H9 (cell line): ENCODE measurements at regions not wholly inside any gene's neighbourhood (a gene's known extent, or its start where the extent isn't known, plus 50 kb on each side); places are given as distances from the start of the nearest gene placed in this dataset.

Experiments used
- DNase-seq: peaks from one replicate; pipeline ENCODE4 v3.0.0-alpha.2; 2017
- H2AFZ ChIP-seq: one replicate; pipeline ENCODE4 v1.6.1; 2013; ENCODE audit warnings: mild to moderate bottlenecking, low read length, control low read depth, moderate library complexity
- H2AK5ac ChIP-seq: 2 replicates; pipeline ENCODE4 v1.6.1; 2013; ENCODE audit warnings: low read length, control low read depth, mixed read lengths; ENCODE audit not compliant: insufficient read length
- H2BK120ac ChIP-seq: one replicate; pipeline ENCODE4 v1.6.1; 2013; ENCODE audit warnings: low read depth, mild to moderate bottlenecking, low read length, control low read depth, inconsistent platforms; ENCODE audit not compliant: poor library complexity, severe bottlenecking
- H2BK12ac ChIP-seq: 2 replicates; pipeline ENCODE4 v1.6.1; 2013; ENCODE audit warnings: low read length, control low read depth, mixed read lengths, low read depth; ENCODE audit not compliant: insufficient read length
- H2BK15ac ChIP-seq: 2 replicates; pipeline ENCODE4 v1.6.1; 2013; ENCODE audit warnings: low read depth, low read length, control low read depth
- H2BK20ac ChIP-seq: one replicate; pipeline ENCODE4 v1.6.1; 2013; ENCODE audit warnings: low read depth, mild to moderate bottlenecking, low read length, control low read depth, inconsistent platforms; ENCODE audit not compliant: poor library complexity, severe bottlenecking
- H2BK5ac ChIP-seq: 2 replicates; pipeline ENCODE4 v1.6.1; 2013; ENCODE audit warnings: low read length, control low read depth, mixed read lengths; ENCODE audit not compliant: insufficient read length
- H3K14ac ChIP-seq: 2 replicates; pipeline ENCODE4 v1.6.1; 2013; ENCODE audit warnings: low read length, control low read depth; ENCODE audit not compliant: insufficient read depth
- H3K18ac ChIP-seq: 2 replicates; pipeline ENCODE4 v1.6.1; 2013; ENCODE audit warnings: low read depth, mild to moderate bottlenecking, mixed read lengths, low read length, control low read depth; ENCODE audit not compliant: insufficient read length
- H3K23ac ChIP-seq: 2 replicates; pipeline ENCODE4 v1.6.1; 2013; ENCODE audit warnings: low read length, control low read depth, mixed read lengths, low read depth; ENCODE audit not compliant: insufficient read length
- H3K23me2 ChIP-seq: 2 replicates; pipeline ENCODE4 v1.6.1; 2013; ENCODE audit warnings: low read depth, mild to moderate bottlenecking, mixed read lengths, low read length, control low read depth; ENCODE audit not compliant: insufficient read length, poor library complexity, severe bottlenecking
- H3K27ac ChIP-seq: 2 replicates; pipeline ENCODE4 v1.5.1; 2013; ENCODE audit warnings: low read length, control low read depth, mixed read lengths, low read depth; ENCODE audit not compliant: insufficient read length
- H3K27me3 ChIP-seq: 2 replicates; pipeline ENCODE4 v1.6.1; 2013; ENCODE audit warnings: low read length, control low read depth, inconsistent platforms; ENCODE audit not compliant: insufficient read depth
- H3K4ac ChIP-seq: 2 replicates; pipeline ENCODE4 v1.6.1; 2013; ENCODE audit warnings: low read depth, mild to moderate bottlenecking, control low read depth, inconsistent platforms, low read length, moderate library complexity
- H3K4me1 ChIP-seq: 2 replicates; pipeline ENCODE4 v1.6.1; 2013; ENCODE audit warnings: low read length, control low read depth, inconsistent platforms; ENCODE audit not compliant: insufficient read depth
- H3K4me2 ChIP-seq: 2 replicates; pipeline ENCODE4 v1.6.1; 2013; ENCODE audit warnings: low read length, control low read depth, mixed read lengths; ENCODE audit not compliant: insufficient read length, insufficient read depth
- H3K56ac ChIP-seq: 2 replicates; pipeline ENCODE4 v1.6.1; 2013; ENCODE audit warnings: low read depth, mild to moderate bottlenecking, mixed read lengths, low read length, control low read depth; ENCODE audit not compliant: insufficient read length
- H3K79me1 ChIP-seq: 2 replicates; pipeline ENCODE4 v1.6.1; 2013; ENCODE audit warnings: low read depth, mild to moderate bottlenecking, moderate library complexity, low read length, control low read depth, inconsistent platforms; ENCODE audit not compliant: insufficient read depth, poor library complexity, severe bottlenecking
- H3K79me2 ChIP-seq: 2 replicates; pipeline ENCODE4 v1.6.1; 2013; ENCODE audit warnings: low read length, control low read depth, inconsistent platforms; ENCODE audit not compliant: insufficient read depth
- H3K9ac ChIP-seq: 2 replicates; pipeline ENCODE4 v1.6.1; 2013; ENCODE audit warnings: low read length, control low read depth, mixed read lengths; ENCODE audit not compliant: insufficient read length; ENCODE audit errors: extremely low read depth
- H3K9me3 ChIP-seq: one replicate; pipeline ENCODE4 v1.6.1; 2013; ENCODE audit warnings: low read depth, low read length, inconsistent platforms; ENCODE audit not compliant: control insufficient read depth
- H3T11ph ChIP-seq: one replicate; pipeline ENCODE4 v1.6.1; 2013; ENCODE audit warnings: mild to moderate bottlenecking, low read length, control low read depth, inconsistent platforms
- H4K20me1 ChIP-seq: one replicate; pipeline ENCODE4 v1.6.1; 2013; ENCODE audit not compliant: control insufficient read depth, insufficient read length, insufficient read depth
- H4K5ac ChIP-seq: 2 replicates; pipeline ENCODE4 v1.6.1; 2013; ENCODE audit warnings: low read depth, mild to moderate bottlenecking, mixed read lengths, low read length, control low read depth; ENCODE audit not compliant: insufficient read length
- H4K8ac ChIP-seq: replicated peaks from 2 replicates; pipeline ENCODE4 v1.6.1; 2013; ENCODE audit warnings: low read length, control low read depth, mixed read lengths, low read depth; ENCODE audit not compliant: insufficient read length
- H4K91ac ChIP-seq: 2 replicates; pipeline ENCODE4 v1.6.1; 2013; ENCODE audit warnings: low read depth, mild to moderate bottlenecking, moderate library complexity, mixed read lengths, low read length, control low read depth; ENCODE audit not compliant: insufficient read length
- H3K27ac Mint-ChIP-seq, 3 experiments: 2 replicates in 2 of 3; 3 replicates in 1 of 3; pipeline ENCODE4 v1.8.0; 2020 to 2021; ENCODE audit warnings: mixed read lengths in 3 of 3, mild to moderate bottlenecking in 1 of 3, moderate library complexity in 1 of 3
- H3K27me3 Mint-ChIP-seq: 2 replicates; pipeline ENCODE4 v1.8.0; 2021; ENCODE audit warnings: low read depth, mild to moderate bottlenecking, moderate library complexity, mixed read lengths
- H3K36me3 Mint-ChIP-seq, 3 experiments: 2 replicates in 2 of 3; 3 replicates in 1 of 3; pipeline ENCODE4 v1.8.0; 2020 to 2021; ENCODE audit warnings: low read depth in 3 of 3, mixed read lengths in 3 of 3; ENCODE audit not compliant: insufficient read depth in 1 of 3
- H3K4me1 Mint-ChIP-seq, 2 experiments: 2 replicates each; pipeline ENCODE4 v1.8.0; 2020; ENCODE audit warnings: mixed read lengths in 2 of 2
- H3K4me3 Mint-ChIP-seq, 2 experiments: 2 replicates in 1 of 2; 3 replicates in 1 of 2; pipeline ENCODE4 v1.8.0; 2020 to 2021; ENCODE audit warnings: mild to moderate bottlenecking in 2 of 2, mixed read lengths in 2 of 2, moderate library complexity in 1 of 2
- H3K9me3 Mint-ChIP-seq, 2 experiments: 2 replicates in 1 of 2; 3 replicates in 1 of 2; pipeline ENCODE4 v1.8.0; 2020; ENCODE audit warnings: mild to moderate bottlenecking in 2 of 2, mixed read lengths in 2 of 2, moderate library complexity in 1 of 2
- WGBS: extraction: QIAGEN DNeasy Blood & Tissue Kit; methylation state at CpG from one replicate; pipeline ENCODE4 v1.1.7; 2013; ENCODE audit warnings: missing lambda C conversion rate, low lambda C conversion rate, mixed read lengths; ENCODE audit not compliant: insufficient read length; ENCODE audit errors: extremely low coverage; 5-methylcytosine and 5-hydroxymethylcytosine counted together
- TF ChIP-seq, protein P1 (sequence below): fragments of 200-600 bp; sonication (generic); conservative IDR thresholded peaks from 3 replicates; pipeline ENCODE4 v1.8.0; 2021; ENCODE audit warnings: antibody characterized with exemption, mild to moderate bottlenecking

DNA sequence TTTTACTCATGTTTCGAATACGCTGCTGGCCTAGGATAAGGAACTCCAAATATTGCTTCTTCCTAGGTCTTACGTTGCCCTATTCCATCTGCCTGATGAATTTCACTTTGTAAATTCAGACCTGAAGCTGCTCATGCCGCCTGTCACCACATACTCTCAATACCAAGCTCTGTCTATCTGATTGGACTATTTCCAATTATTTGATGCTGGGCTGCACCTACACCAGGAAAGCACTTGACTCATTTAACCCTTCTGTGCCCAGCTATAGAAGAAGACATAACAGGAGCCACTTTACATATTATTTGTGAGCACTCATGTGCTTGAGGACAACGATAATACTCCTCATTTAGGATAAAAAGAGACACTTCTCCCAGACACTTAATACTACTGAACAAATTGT lies 1293.9 kb upstream of the LRRTM1 start:
- H2BK12ac ChIP-seq, result no peak overlapping the region
- H4K91ac ChIP-seq, result no peak overlapping the region
- H3K9ac ChIP-seq, result no peak overlapping the region
- Mint-ChIP-seq H3K36me3 (no peaks in the 10 kb centered on the region), H3K4me1 (no peaks in the 10 kb centered on the region), H3K9me3 (no peaks in the 10 kb centered on the region), H3K4me3 (no peak overlapping the region), H3K27ac (no peak overlapping the region), H3K27me3 (no peaks in the 10 kb centered on the region)
- H3K4ac ChIP-seq, result no peak overlapping the region
- H3T11ph ChIP-seq, result no peak overlapping the region
- H3K23me2 ChIP-seq, result no peaks in the 10 kb centered on the region
- H2AFZ ChIP-seq, result no peak overlapping the region
- TF ChIP-seq, protein P1, sequence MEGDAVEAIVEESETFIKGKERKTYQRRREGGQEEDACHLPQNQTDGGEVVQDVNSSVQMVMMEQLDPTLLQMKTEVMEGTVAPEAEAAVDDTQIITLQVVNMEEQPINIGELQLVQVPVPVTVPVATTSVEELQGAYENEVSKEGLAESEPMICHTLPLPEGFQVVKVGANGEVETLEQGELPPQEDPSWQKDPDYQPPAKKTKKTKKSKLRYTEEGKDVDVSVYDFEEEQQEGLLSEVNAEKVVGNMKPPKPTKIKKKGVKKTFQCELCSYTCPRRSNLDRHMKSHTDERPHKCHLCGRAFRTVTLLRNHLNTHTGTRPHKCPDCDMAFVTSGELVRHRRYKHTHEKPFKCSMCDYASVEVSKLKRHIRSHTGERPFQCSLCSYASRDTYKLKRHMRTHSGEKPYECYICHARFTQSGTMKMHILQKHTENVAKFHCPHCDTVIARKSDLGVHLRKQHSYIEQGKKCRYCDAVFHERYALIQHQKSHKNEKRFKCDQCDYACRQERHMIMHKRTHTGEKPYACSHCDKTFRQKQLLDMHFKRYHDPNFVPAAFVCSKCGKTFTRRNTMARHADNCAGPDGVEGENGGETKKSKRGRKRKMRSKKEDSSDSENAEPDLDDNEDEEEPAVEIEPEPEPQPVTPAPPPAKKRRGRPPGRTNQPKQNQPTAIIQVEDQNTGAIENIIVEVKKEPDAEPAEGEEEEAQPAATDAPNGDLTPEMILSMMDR, result no peak
- no peak overlapping the region for H4K5ac ChIP-seq
- no peak overlapping the region for H4K8ac ChIP-seq
- H2BK5ac ChIP-seq, result no peak overlapping the region
- H3K4me1 ChIP-seq, result no peaks in the 10 kb centered on the region
- H3K56ac ChIP-seq, result no peak overlapping the region
- H3K27ac ChIP-seq, result no peak overlapping the region
- no peak overlapping the region for H3K23ac ChIP-seq
- DNase-seq, result no peak
- H3K18ac ChIP-seq, result no peak overlapping the region
- no peak overlapping the region for H2AK5ac ChIP-seq
- no peaks in the 10 kb centered on the region for H3K79me1 ChIP-seq
- H3K79me2 ChIP-seq, result no peaks in the 10 kb centered on the region
- no peak overlapping the region for H3K14ac ChIP-seq
- no peak overlapping the region for H3K4me2 ChIP-seq
- H2BK15ac ChIP-seq, result no peak overlapping the region
- H3K9me3 ChIP-seq, result no peaks in the 10 kb centered on the region
- H4K20me1 ChIP-seq, result no peaks in the 10 kb centered on the region
- H2BK120ac ChIP-seq, result no peak overlapping the region
- no peak overlapping the region for H2BK20ac ChIP-seq
- WGBS, result no CpG with 5 or more reads among the region's 5 CpGs
- no peaks in the 10 kb centered on the region for H3K27me3 ChIP-seq
